Putamen (tissue), 1 donor: ENCODE measurements at regions not wholly inside any gene's neighbourhood (a gene's known extent, or its start where the extent isn't known, plus 50 kb on each side); places are given as distances from the start of the nearest gene placed in this dataset.
"Not testable (repeated sequence)": the region's sequence is repeated elsewhere in the genome, so short reads cannot be mapped to it uniquely, and the experiment has no call there.

ENCODE experiments used
- DNase-seq: peaks from one replicate; pipeline ENCODE4 v3.0.0-alpha.2; 2016; ENCODE audit warnings: low spot score

DNA sequence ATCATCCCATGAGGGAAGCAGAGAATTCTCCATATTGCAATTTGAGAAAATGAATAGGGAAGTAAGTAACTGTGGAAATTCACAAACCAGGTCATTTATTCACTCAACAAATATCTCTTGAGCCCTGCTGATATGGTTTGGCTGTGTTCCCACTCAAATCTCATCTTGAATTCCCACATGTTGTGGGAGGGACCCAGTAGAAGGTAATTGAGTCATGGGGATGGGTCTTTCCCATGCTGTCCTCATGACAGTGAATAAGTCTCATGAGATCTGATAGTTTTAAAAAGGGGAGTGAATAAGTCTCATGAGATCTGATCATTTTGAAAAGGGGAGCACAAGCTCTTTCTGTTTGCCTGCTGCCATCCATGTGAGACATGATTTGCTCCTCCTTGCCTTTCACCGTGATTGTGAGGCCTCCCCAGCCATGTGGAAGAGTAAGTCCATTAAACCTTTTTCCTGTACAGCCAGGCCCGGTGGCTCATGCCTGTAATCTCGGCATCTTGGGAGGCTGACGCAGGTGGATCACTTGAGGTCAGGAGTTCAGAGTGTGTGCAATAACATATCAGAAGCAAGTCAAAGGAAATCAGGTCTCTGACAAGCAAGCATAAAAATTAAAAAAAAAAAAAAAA lies 193.2 kb downstream of the NDUFA10 start:
- DNase-seq: no peak

DNA sequence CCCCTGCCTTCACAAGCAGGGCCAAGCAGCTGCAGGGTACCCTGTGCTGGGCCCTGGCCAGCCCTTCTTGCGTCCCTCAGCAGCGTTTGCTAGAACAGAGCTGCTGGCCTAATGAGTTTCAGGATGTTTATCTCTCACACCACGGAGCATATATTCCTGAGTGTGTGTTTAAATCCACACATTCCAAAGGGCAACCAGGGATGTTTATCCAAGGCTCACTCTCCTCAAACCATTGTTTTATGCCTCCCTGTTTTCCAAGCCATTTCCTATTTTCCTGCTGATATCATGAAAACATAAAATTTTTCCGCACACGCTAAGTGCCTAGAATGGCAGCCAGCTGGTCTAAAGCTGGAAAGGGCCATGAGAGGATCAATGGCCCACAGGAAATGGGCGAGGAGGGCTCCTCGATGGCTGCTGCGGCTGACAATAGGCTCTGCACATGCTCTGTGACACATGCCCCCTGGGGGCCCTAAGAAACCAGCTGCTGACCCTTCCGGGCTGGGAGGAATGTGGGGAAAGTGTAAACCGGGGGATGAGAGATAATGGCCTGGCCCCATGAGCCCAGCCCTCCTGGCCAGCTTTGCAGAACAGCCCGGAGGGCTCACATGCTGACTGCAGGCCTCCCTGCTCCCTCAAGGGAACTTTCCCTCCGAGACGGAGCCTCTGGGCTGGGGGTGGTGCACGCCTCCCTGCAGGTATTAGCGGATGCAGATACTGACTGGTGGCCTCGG lies 194.0 kb downstream of the NDUFA10 start:
- DNase-seq: no peak

DNA sequence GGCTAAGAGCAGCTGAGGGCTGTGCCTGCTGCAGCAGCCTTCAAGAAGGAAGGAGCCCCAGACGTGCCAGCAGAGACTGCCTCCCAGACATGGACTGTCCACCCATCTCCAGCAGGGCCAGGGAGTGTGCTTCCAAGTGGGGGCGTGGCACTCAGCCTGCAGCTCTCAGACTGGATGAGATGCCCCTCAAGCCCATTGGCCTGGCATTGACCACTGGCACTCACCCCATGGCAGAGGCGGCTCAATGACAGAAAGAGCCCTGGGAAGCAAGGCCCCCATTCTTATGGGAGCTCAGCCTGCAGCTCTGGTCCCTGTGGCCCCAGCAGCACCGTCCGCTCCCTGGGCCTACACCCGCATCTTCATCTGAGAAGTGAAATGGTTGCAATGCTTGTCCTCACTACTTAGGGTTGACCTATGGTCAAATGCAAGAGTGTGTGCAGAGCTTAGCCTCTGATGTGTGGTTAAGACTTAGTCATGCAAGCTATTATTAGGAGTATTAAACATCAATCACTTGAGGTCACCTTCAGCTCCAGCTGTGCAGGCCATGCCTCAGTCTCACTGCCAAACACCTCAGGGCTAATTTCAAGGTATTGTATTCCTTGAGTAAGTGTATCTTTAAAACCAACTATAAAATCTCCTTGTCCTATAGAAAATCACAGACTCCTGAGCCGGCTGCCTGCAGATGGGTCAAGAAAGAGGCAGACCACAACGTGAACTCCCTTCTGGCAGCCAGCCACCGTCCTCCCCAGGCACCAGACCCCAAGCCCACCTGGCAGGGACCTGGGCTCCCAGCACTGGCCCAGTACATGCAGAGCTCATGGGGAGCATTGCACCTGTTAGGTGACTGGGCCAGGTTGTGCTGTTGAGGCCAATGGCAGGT lies 194.8 kb downstream of the NDUFA10 start:
- DNase-seq: no peak

DNA sequence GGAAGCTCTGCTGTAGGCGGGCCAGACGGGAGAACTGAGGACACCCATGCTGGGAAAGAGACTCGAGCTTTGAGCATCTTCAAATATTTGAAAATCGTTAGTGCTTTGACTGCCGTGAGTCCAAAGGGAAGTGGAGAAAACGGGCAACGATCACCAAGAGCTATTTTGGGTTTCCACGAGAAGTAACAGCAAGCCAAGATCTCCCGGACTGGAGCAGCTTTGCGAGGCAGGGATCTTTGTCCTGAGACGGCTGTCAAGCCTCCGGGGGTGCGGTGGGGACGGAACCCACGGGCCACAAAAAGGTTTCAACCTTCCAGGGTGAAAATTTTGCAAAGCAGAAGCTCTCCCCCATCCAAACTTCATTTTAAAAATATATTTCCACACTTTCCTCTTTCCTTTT lies 195.8 kb downstream of the NDUFA10 start:
- DNase-seq: no peak

DNA sequence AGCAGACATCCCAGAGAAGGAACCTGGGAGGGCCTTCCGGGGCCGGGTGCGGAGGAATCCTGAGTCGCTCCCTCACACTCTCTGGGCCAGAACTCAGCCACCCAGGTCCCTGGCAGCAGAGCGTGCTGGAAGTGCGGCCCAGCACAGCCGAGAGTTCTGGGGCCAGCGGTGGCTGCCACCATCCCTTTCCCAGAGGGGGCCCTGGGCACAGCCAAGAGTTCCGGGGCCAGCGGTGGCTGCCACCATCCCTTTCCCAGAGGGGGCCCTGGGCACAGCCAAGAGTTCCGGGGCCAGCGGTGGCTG lies 196.2 kb downstream of the NDUFA10 start:
- not testable (repeated sequence) for DNase-seq

DNA sequence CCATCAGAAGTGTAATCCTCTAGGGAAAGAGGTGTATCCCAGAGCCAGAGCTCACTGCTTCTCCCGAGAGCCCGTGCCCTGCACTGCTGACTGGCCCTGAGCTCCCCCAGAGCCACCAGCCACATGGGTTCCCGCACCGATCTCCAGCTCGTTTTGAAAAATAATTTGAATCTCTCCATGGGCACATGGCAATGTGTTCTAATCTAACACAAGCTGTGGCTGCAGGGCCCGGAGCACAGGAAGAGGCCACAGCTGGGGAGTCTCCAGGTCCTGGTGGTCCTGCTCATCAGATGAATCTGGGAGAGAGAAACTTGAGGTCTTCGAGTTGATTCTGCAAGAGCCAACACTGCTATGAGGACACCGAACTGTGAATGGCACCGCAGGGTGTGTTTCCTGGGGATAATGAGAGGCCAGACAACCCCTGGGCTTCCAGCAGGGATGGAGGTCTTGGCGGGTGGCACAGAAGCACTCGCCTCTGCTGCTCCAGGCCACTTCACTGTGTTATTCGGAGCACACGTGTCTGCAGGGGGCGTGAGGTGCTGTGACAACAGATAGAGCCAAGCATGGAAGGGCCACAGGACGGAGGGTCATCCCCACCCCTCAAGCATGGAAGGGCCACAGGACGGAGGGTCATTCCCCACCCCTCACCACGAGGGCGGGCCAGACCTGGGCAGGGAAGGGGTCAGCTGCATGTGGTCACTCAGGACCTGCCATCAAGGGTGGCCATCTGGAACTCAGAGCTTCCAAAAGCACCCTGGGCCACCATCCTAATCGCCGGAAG lies 196.8 kb downstream of the NDUFA10 start:
- no peak for DNase-seq

DNA sequence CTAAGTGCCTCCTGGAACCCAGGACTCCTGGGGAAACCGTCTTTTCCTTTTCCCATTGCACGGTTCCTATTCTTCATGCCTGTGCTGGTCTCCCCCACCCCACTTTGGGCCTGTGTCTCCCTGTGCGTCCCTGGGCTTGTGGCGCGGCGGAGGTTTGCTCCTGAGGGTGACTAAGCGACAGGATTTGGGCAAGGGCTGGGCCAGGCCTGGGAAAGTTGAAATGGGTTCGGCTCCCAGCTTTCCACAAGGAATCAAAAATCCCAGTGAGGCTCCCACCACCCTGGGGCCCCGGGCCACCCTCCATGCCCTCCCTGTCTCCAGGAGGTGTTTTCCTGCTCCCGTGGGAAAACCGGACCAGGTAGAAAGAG lies 197.6 kb downstream of the NDUFA10 start:
- DNase-seq: no peak

DNA sequence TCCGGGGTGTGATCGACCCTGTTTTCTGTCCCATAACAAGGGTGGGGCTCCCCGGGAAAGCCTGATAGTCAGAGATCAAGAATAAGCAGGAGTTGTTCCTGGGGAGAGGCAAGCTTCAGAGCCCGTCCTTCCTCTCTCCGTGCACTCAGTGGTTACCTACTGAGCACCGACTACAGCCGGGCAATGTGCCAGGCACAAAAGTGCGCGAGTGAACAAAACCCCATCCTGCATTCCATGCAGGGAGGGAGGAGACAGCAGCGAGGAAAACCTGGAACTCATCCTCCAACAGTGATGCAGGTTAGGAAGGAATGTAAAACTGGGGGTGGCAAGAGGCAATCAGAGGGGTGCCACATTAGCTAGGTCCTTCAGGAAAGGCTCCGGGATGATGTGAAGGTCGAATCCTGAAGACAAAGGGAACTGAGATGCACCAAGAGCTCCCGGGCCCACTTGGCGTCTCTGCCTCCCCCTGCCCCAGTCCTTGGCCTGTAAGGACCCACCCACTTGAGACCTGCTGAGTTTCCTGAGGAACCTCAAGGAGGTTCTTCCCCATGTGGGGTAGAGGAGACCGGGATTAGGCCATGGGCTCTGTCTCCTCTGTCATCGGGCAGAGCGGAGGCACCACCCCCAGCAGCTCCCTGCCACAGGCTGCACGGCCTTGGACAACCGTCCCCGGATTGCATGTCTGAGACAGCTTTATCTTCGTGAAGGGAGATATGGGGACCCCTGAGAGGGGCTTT lies 198.2 kb downstream of the NDUFA10 start:
- DNase-seq: no peak

DNA sequence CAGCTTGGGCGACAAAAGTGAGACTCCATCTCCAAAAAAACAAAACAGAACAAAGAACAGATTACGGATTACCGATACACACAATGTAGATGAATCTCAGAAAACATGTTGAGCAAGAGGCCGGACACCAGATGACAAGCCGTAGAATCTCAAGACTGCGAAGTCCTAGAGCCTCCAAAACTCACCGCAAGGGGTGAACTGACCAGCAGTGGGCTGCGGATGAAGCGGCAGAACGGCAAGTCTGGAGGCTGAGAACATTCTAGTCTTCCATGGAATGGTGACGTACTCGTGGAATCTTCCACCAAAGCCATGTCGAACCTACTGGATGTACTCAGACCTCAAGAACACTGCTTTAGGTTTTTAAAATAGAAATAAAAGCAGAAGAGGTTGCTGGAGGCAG lies 198.8 kb downstream of the NDUFA10 start:
- no peak for DNase-seq

DNA sequence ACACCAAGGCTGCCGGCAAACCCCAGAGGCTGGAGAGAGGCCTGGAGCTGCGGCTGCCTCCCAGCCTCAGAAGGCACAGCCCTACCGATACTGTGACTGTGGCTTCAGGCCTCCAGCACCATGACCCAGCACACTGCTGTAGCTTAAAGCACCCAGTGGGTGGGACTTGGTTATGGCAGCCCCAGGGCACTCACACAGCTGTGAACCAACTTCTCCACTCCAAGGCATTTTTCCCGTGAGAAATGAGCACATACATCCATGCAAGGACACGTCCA lies 199.5 kb downstream of the NDUFA10 start:
- DNase-seq: no peak

DNA sequence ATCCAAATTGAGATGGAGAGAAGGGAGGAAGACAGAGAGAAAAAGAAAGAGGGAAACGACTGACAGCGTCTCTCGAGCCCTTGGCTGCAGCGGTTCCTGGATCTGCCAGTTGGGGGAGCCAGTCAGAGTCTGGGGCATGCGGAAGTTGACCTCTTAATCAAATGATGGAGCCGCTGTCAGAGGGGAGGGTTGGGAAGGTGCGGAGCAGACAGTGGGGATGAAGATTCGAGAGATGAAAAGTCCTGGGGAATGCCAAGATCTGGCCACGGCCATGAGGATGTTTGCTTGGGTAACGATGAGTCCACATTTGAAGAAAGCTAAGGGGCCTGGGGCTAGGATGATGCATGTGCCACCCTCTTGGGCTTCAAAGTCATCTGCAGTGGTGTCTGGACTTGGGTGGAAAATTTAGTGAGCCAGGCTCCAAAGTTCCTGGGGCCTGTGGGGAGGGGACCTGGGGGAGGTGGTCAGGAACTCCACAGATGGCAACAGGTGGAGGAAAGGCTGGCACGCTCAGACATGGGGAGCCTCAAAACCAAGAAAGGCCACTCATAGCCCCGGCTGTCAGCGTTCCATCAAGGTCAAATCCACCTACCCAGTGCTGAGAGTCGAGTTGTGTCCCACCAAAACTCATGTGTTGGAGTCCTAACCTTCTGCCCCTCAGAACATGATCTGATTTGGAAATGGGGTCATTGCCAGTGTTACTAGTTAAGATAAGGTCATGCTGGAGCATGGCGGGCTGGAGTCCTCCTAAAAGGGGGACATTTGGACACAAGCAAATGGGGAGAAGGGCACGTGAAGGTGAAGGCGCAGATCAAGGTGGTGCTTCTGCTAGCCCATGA lies 200.1 kb downstream of the NDUFA10 start:
- no peak for DNase-seq

DNA sequence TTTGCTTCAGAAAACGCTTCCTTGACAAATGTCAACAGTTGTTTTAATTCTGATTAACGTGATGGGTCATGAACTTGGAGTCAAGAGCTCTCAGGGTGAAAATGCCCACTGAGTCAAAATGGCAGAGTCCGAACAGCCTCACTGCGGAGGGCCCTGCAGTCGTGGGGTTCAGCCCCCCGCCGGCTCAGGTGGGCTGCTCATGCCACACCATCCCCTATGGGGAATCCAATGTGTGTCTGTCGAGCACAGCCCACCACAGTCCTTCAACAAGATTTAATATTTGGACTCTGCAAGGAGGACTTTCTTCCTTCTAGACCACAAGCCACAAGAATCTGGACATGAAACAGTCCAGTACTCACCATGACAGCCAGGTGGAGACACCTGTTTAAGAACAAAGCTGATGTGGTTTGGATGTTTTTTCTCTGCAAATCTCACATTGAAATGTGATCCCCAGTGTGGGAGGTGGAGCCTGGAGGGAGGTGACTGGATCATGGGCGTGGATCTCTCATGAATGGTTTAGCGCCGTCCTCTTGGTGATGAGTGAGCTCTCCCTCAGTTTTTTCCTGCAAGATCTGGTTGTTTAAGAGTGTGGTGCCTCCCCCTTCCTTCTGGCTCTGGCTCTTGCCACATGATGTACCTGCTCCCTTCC lies 201.0 kb downstream of the NDUFA10 start:
- DNase-seq: no peak

DNA sequence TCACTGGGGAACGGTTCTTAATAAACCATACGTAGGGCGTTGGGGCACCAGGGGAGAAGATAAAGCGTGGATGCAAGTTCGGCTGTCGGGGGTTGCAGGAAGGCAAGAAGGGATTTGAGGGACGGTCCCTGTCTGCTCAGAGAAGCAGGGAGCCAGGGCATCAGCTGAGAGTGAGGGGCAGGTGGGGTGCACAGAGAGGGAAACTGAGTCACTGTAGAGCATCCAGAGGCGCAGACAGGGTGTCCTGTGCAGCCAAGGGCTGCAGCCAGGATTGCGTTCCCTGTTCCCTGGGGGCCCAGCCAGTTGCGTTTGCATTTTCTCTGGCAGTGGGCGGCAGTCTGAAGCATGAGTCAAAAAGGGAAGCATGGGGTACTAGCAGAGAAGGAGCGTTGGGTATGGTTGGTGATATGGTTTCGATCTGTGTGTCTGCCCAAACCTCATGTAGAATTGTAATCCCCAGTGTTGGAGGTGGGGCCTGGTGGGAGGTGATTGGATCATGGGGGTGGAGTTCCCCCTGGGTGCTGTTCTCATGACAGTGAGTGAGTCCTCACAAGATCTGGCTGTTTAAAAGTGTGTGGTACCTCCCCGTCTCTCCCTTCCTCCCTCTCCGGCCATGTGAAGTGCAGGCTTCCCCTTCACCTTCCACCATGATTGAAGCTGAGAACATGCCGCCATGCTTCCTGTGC lies 202.9 kb downstream of the NDUFA10 start:
- DNase-seq: no peak

DNA sequence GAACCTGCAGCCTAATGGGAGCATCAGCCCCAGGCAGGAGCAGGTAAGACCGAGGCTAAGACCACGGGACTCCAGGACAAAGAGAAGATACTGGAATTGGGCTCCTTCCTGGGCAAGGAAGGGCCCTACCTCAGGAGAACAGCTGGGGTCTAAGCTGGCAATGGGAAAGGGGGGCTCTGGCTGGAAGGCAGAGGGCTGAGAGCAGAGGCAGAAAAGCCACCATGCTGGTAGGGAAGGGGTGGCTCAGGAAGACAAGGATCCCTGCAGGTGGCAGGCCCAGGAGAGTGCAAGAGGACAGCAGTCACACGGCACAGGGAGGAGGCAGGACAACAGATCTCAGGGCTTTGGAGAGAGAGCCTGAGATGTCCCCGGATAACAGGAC lies 203.5 kb downstream of the NDUFA10 start:
- DNase-seq: no peak

DNA sequence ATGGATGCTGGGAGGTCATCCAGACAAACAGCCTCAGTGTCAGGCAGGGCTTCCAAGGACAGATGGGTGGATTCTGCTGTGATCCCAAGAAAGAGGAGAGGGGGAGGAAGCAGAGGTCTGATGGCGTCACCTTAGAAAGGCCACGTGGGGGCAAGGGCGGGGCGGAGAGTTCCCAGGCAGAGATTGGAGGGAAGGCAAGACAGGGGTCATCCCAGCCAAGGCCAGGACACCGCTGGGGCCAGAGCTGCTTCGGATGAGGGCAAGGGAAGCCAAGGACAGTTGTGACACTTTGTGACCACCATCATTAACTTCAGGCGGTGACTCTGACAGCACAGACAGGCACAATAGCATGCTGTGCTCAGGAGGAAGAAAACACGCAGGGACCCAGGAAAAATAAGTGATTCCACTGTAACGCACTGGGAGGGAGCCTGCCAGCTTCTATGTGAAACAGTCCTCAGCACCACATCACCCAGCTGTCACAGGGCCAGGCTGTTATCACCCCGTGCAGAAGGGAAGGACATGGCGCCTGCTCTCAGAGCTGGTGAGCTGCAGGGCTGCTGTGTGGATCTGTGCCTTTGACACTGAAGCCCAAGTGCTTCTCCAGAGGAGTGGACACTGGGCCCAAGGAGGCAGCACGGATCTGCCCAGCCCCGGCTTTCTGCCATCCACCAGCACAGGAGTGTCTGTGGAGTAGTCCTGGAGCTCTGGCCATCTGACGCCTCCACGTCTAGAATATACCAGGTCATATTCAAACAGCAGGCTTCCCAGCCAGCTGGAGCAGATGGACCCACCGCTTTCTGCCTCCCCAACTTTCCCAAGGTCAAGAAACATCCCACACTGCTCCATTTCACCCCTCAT lies 204.1 kb downstream of the NDUFA10 start:
- DNase-seq: no peak

DNA sequence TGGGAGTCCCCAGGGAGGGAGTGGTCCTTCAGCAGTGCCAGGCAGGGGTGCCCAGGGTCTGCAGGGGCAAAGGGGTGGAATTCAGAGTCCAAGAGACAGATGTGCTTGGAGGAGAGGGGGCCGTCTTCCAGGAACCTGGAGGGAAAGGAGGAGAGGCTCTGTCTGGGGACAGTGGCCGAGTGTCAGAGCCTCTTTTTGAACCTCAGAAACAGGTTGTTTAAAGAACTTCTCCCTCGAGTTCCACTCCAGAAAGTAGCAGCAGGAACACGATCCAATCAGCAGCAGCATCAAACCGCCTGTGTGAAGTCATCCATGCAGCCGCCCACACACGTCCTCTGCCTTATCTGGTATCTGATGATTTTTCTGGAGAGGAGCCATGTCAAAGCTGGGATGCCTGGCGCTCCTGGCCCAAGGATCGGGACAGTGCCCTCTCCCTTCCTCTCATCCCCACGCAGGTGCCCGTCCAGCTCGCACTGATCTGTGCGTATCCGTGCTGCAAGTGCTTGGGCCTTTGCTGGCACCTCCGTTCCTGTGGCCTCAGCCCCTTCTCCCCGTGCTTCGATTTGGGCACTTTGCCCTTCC lies 205.1 kb downstream of the NDUFA10 start:
- no peak for DNase-seq

DNA sequence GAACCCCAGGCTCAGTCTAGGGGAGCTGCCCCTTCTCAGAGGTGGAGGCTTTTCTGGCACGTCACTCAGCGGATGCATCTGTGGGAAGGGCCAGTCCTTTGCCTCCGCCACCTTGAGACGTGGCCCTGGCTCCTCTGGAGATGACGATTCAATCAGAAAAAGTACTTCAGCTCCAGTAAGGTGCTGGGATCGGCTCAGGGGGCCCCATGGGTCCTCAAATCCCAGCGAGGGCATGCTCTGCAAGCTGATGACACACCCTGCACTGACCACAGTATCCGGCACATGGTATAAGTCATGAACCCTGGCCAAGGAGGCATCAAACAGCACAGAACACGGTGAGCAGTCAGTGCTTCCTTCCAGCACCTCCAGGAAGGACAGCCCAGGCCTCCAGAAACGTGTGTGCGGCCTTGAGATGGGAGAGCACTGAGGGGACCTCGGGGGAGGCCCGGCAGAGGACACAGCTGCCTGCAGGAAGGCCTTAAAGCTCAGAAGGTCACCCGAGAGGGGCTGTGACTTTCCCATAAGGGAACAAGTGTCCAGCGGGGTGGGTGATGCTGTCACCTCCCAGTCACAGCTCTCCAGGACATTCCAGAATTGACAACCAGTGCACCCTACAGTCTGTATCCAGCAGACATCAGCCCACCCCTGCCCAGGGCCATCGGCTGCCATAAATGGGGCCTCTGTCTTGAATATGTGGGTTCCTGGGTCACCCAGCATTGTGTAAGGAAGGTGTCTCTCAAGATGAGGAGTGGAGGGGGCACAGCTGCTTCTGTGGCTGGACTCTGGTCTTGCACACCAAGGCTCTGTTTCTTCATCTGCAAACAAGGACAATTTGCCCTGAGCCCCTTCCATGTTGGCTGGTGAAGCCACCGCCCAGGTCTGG lies 205.8 kb downstream of the NDUFA10 start:
- DNase-seq: no peak
